NT2/D1 (cell line): ENCODE measurements at regions not wholly inside any gene's neighbourhood (a gene's known extent, or its start where the extent isn't known, plus 50 kb on each side); places are given as distances from the start of the nearest gene placed in this dataset.

ENCODE experiments used
- DNase-seq: peaks from one replicate; pipeline ENCODE4 v3.0.0-alpha.2; 2011; ENCODE audit warnings: low read depth, low spot score
- H3K27me3 ChIP-seq: 2 replicates; pipeline ENCODE4 v1.6.0; 2011; ENCODE audit warnings: mild to moderate bottlenecking; ENCODE audit not compliant: insufficient read length, insufficient read depth
- H3K36me3 ChIP-seq: 2 replicates; pipeline ENCODE4 v1.6.1; 2011; ENCODE audit warnings: mild to moderate bottlenecking, low read length, mixed read lengths; ENCODE audit not compliant: insufficient read depth, insufficient read length
- H3K4me1 ChIP-seq: 2 replicates; pipeline ENCODE4 v1.5.1; 2011; ENCODE audit not compliant: insufficient read depth, insufficient read length
- H3K4me3 ChIP-seq: 2 replicates; pipeline ENCODE4 v1.5.1; 2011; ENCODE audit warnings: low read depth; ENCODE audit not compliant: insufficient read length
- H3K9ac ChIP-seq: 2 replicates; pipeline ENCODE4 v1.6.0; 2011; ENCODE audit warnings: low read depth; ENCODE audit not compliant: insufficient read length
- H3K9me3 ChIP-seq: 2 replicates; pipeline ENCODE4 v1.5.1; 2011; ENCODE audit warnings: mild to moderate bottlenecking, low read length; ENCODE audit not compliant: insufficient read depth
- SUZ12 ChIP-seq: IDR thresholded peaks from 2 replicates; pipeline ENCODE4 v1.6.1; 2011; ENCODE audit not compliant: insufficient read length, insufficient read depth; ENCODE audit errors: extremely low read depth
- YY1 ChIP-seq: IDR thresholded peaks from 2 replicates; pipeline ENCODE4 v1.6.1; 2011; ENCODE audit not compliant: insufficient read length, insufficient read depth
- ZNF274 ChIP-seq: IDR thresholded peaks from 2 replicates; pipeline ENCODE4 v1.6.1; 2011; ENCODE audit warnings: mild to moderate bottlenecking, low read depth, low read length

GRCh38 chr13:99829593-99830239 lies 141.9 kb downstream of the ZIC5 start:
- no peak for DNase-seq
- Histone ChIP-seq H3K4me1 (no peaks in the 10 kb centered on the region), H3K4me3 (no peak overlapping the region), H3K27me3 (no peaks in the 10 kb centered on the region), H3K36me3 (no peaks in the 10 kb centered on the region), H3K9me3 (no peaks in the 10 kb centered on the region), H3K9ac (no peak overlapping the region)
- no peak for TF ChIP-seq YY1
- no peak for TF ChIP-seq SUZ12
- TF ChIP-seq ZNF274 = no peak

DNA sequence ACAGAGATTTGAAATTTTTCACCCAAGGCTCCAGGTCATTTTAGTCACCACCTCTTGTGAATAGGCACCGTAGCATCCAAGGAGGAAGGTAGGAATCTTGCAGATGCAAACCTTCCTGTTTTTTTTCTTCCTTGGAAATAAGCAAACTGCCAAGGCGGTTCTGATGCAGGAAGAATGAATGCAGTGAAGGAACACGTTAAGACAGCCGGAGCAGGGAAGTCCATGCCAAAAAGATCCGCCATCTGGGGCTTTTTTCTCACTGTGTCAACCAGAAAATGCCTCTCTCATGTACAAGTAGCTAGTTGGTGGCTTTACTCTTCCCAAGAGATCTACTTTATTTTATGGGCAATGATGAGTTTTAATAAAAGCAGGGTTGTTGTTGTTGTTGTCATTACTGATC lies 142.4 kb downstream of the ZIC5 start:
- no peaks in the 10 kb centered on the region for H3K9me3 ChIP-seq
- H3K36me3 ChIP-seq = no peaks in the 10 kb centered on the region
- H3K4me1 ChIP-seq = no peaks in the 10 kb centered on the region
- no peaks in the 10 kb centered on the region for H3K27me3 ChIP-seq
- H3K9ac ChIP-seq = no peak overlapping the region
- no peak overlapping the region for H3K4me3 ChIP-seq
- no peak for DNase-seq
- TF ChIP-seq SUZ12 (no peak), YY1 (no peak), ZNF274 (no peak)

DNA sequence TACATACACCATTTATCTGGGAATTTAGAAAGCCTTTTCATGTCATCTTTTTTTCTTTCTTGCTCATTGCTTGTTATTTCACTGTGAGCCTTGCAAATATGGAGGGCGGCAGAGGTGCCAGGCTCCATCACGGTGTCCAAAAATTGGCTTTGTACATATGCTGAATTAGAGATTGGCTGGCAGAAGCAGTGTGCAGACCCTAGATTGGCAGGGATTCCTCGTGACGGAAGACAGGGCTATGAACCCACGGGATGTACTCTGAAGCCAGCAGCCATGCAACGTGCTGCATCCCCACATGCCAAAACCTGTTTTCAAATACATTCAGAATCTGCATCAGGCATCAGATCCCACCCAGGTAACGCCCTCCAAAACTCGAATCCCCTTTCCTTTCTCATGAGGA lies 142.8 kb downstream of the ZIC5 start:
- no peak for TF ChIP-seq ZNF274
- no peak overlapping the region for H3K9ac ChIP-seq
- no peaks in the 10 kb centered on the region for H3K4me1 ChIP-seq
- no peak for DNase-seq
- H3K4me3 ChIP-seq = no peak overlapping the region
- no peaks in the 10 kb centered on the region for H3K27me3 ChIP-seq
- no peaks in the 10 kb centered on the region for H3K36me3 ChIP-seq
- no peaks in the 10 kb centered on the region for H3K9me3 ChIP-seq

DNA sequence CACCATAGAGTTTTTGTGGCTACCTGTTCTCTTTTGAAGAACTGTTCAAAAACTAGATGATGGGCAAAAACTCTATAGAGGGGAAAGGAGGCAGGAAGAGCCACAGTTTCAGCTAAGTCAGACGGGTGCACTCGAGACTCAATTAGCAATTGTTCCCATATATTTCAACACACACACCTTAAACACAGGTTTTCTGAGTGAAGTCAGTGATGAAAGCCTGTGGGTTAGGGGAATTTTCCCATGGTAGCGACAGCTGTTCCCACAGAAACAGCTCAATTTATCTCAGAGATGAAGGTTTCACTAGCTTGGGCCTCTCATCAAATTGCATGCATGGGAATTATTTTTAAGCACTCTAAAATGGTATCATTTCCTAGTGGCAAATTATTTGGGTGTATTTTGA lies 143.4 kb downstream of the ZIC5 start:
- Histone ChIP-seq H3K9ac (no peak overlapping the region), H3K4me1 (no peaks in the 10 kb centered on the region), H3K4me3 (no peak overlapping the region), H3K36me3 (no peaks in the 10 kb centered on the region), H3K9me3 (no peaks in the 10 kb centered on the region), H3K27me3 (no peaks in the 10 kb centered on the region)
- no peak for DNase-seq
- TF ChIP-seq SUZ12 = no peak
- no peak for TF ChIP-seq ZNF274
- TF ChIP-seq YY1 = no peak

DNA sequence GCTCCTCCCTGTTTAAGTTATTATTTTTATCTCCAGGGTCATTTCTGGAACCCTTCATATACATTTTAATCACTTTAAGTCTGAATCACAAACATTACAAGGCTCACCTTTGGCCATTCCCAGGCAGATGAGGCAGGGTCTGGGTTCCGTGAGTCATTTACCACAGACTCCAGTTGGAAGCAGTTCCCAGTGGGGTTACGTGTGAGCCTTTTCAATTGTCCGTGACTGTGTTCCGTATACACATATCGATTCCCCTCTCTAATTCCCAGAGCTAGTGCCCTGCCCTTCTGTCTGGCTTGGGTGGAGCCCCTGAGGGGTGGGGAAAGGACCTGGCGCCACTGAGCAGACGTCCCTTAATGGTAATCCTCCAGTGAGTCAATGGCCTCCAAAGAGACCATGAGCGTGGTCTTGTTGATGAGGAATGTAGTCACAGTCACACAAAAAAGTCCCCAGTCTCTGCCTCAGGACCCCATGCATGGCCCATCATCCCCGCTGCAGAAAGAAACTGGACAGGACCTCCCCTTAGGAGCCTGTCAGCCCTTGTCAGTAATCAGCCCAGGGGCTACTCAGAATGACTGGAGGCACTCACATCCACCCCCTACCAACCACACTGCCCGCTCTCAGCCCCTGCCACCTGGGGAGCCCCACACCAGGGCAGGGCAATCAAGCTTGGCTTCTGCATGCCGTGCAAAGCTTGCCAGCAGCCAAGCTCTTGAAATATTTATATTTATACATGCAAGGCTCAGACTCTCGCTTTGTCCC lies 144.4 kb downstream of the ZIC5 start:
- no peaks in the 10 kb centered on the region for H3K4me1 ChIP-seq
- TF ChIP-seq YY1 (no peak), ZNF274 (no peak), SUZ12 (no peak)
- H3K36me3 ChIP-seq = no peaks in the 10 kb centered on the region
- no peak overlapping the region for H3K4me3 ChIP-seq
- H3K9ac ChIP-seq = no peak overlapping the region
- no peak for DNase-seq
- no peaks in the 10 kb centered on the region for H3K27me3 ChIP-seq
- no peaks in the 10 kb centered on the region for H3K9me3 ChIP-seq

DNA sequence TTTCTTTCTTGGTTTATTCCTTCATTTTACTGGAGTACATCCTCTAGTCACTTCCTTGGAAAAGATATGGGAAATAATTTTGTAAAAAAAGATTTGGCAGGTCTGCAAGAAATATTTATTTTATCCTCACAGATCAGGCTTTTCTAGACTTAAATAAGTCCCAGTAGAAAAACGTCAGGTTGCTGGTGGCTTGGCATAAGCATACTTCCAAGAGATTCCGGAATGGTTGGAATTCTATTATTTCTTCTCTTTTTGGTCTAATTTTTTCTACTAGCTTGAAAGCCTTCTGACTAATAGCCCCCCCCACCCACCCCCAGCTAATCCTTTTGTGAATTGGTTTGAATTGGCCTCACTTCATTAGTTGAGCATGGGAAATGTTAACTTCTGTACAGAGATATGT lies 147.6 kb downstream of the ZIC5 start:
- Histone ChIP-seq H3K9ac (no peak overlapping the region), H3K4me1 (no peaks in the 10 kb centered on the region), H3K27me3 (no peaks in the 10 kb centered on the region), H3K9me3 (no peaks in the 10 kb centered on the region), H3K36me3 (no peaks in the 10 kb centered on the region), H3K4me3 (no peak overlapping the region)
- DNase-seq = no peak
- TF ChIP-seq YY1 (no peak), ZNF274 (no peak), SUZ12 (no peak)

DNA sequence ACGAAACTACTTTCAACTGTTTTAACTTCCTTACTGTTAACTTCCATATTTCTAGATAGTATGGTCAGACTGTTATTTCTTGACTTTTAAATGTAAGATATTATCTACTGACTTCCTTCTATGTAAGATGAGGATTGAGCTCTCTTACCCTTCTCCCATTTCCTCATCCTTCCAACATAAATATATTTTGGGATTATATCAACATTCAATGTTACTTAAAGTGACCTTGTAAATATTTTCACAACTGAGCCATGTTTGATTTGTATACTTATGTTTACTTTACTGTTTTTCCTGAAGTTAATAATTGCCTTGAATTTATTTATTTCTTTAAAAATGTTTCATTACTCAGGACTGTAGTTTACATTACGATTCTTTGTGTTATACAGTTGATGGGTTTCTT lies 148.7 kb downstream of the ZIC5 start:
- DNase-seq = no peak
- Histone ChIP-seq H3K9me3 (no peaks in the 10 kb centered on the region), H3K9ac (no peak overlapping the region), H3K36me3 (no peaks in the 10 kb centered on the region), H3K4me1 (no peaks in the 10 kb centered on the region), H3K27me3 (no peaks in the 10 kb centered on the region), H3K4me3 (no peak overlapping the region)
- no peak for TF ChIP-seq SUZ12
- TF ChIP-seq ZNF274 = no peak
- no peak for TF ChIP-seq YY1
